COLO829 (cell line): ENCODE measurements at regions not wholly inside any gene's neighbourhood (a gene's known extent, or its start where the extent isn't known, plus 50 kb on each side); places are given as distances from the start of the nearest gene placed in this dataset.

Source experiments
- DNase-seq: peaks from one replicate; pipeline ENCODE4 v3.0.0; 2012; ENCODE audit warnings: low spot score

- DNase-seq: no peak
Measured at GRCh38 chr2:147501968-147502367, 342.9 kb upstream of the ACVR2A start.

- DNase-seq: no peak
Measured at GRCh38 chr2:147500819-147501395, 343.9 kb upstream of the ACVR2A start.

GRCh38 chr2:147500229-147500628, 344.6 kb upstream of the ACVR2A start:
- no peak for DNase-seq

- DNase-seq: no peak
Measured at GRCh38 chr2:147499785-147500184, 345.0 kb upstream of the ACVR2A start.

GRCh38 chr2:147495734-147496133, 349.1 kb upstream of the ACVR2A start:
- no peak for DNase-seq

- DNase-seq: no peak
Measured at GRCh38 chr2:147492471-147492870, 352.4 kb upstream of the ACVR2A start.

- DNase-seq: no peak
Measured at GRCh38 chr2:147491506-147491905, 353.3 kb upstream of the ACVR2A start.

GRCh38 chr2:147490401-147491261, 354.2 kb upstream of the ACVR2A start:
- DNase-seq: no peak

- DNase-seq: no peak
Measured at GRCh38 chr2:147488472-147488871, 356.4 kb upstream of the ACVR2A start.

GRCh38 chr2:147487978-147488289, 356.9 kb upstream of the ACVR2A start:
- DNase-seq: no peak

- no peak for DNase-seq
Measured at GRCh38 chr2:147487286-147487977, 357.4 kb upstream of the ACVR2A start.

- DNase-seq: no peak
Measured at GRCh38 chr2:147485210-147485851, 359.5 kb upstream of the ACVR2A start.

- DNase-seq: no peak
Measured at GRCh38 chr2:147483911-147484310, 360.9 kb upstream of the ACVR2A start.

GRCh38 chr2:147482916-147483669, 361.7 kb upstream of the ACVR2A start:
- DNase-seq: no peak

- no peak for DNase-seq
Measured at GRCh38 chr2:147482111-147482895, 362.5 kb upstream of the ACVR2A start.

GRCh38 chr2:147479358-147479757, 365.5 kb upstream of the ACVR2A start:
- DNase-seq: no peak

GRCh38 chr2:147473075-147473474, 371.8 kb upstream of the ACVR2A start:
- no peak for DNase-seq

GRCh38 chr2:147471126-147471525, 373.7 kb upstream of the ACVR2A start:
- DNase-seq: no peak

- no peak for DNase-seq
Measured at GRCh38 chr2:147469471-147469870, 375.4 kb upstream of the ACVR2A start.

- DNase-seq: no peak
Measured at GRCh38 chr2:147468963-147469362, 375.9 kb upstream of the ACVR2A start.

GRCh38 chr2:147468349-147468748, 376.5 kb upstream of the ACVR2A start:
- DNase-seq: no peak
